GM12864 (cell line): ENCODE measurements at regions not wholly inside any gene's neighbourhood (a gene's known extent, or its start where the extent isn't known, plus 50 kb on each side); places are given as distances from the start of the nearest gene placed in this dataset.

Experiments
- DNase-seq: peaks from one replicate; pipeline ENCODE4 v3.0.0-alpha.2; 2011; ENCODE audit warnings: low read depth
- H3K4me3 ChIP-seq: 2 replicates; pipeline ENCODE4 v1.5.1; 2011; ENCODE audit warnings: mild to moderate bottlenecking, low read depth, low read length, control low read depth
- CTCF ChIP-seq: IDR thresholded peaks from 2 replicates; pipeline ENCODE4 v1.5.1; 2011; ENCODE audit warnings: low read depth, mild to moderate bottlenecking, moderate library complexity, low read length, control low read depth, inconsistent platforms; ENCODE audit errors: missing control alignments

DNA sequence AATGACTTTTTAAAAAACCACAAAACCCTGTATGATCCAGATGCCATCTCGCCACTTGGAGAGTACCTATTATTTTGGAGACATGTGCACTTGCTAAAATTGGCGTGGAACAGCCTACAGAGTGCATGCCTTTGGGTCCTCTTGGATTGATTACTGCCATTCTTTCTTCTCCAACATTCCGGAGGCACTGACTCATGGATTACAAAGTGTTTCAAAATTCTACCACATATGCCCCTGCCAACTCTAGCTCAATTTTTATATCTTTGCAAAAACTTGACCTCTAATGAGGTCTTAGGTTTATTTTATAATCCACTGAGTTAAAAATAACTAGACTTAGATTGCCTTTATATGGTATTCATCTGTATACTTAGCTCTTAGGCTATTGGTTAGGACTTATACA is 55.8 kb upstream of the KIF5B start:
- H3K4me3 ChIP-seq = no peak overlapping the region
- no peak for TF ChIP-seq CTCF
- no peak for DNase-seq

- no peak for TF ChIP-seq CTCF
- no peak for DNase-seq
- H3K4me3 ChIP-seq = no peak overlapping the region
Measured at GRCh38 chr10:32111585-32111984, 55.4 kb upstream of the KIF5B start.

- no peak for TF ChIP-seq CTCF
- DNase-seq = no peak
- no peak overlapping the region for H3K4me3 ChIP-seq
Measured at GRCh38 chr10:32110790-32111189, 54.6 kb upstream of the KIF5B start.

GRCh38 chr10:32109603-32110002 is 53.4 kb upstream of the KIF5B start:
- no peak for DNase-seq
- TF ChIP-seq CTCF = no peak

More at GRCh38 chr10:32109603-32110002, 53.4 kb upstream of the KIF5B start:
- no peak overlapping the region for H3K4me3 ChIP-seq
